ENCODE measurements at regions not wholly inside any gene's neighbourhood (a gene's known extent, or its start where the extent isn't known, plus 50 kb on each side); places are given as distances from the start of the nearest gene placed in this dataset.

GRCh38 chr21:28429161-28429560 is 563.5 kb downstream of the LTN1 start:
- Mint-ChIP-seq H3K27ac (peak overlapping the region; percentile 86), H3K9me3 (peaks cover 3% of the 10 kb centered on the region), H3K27me3 (ENCODE audit: low read depth) (no peaks in the 10 kb centered on the region), H3K4me3 (no peak overlapping the region), H3K4me1 (peaks cover 38% of the 10 kb centered on the region), H3K36me3 (no peaks in the 10 kb centered on the region)
- no peak for TF ChIP-seq CTCF (IDR thresholded peaks at IDR 0.05; ENCODE audit: unreplicated experiment)
- no peak for DNase-seq (ENCODE audit: low spot score in 2 of 2, unreplicated experiment in 2 of 2)

GRCh38 chr21:28427394-28428022 is 565.2 kb downstream of the LTN1 start:
- Mint-ChIP-seq H3K27me3 (ENCODE audit: low read depth) (no peaks in the 10 kb centered on the region), H3K9me3 (peaks cover 3% of the 10 kb centered on the region)

GRCh38 chr21:28426545-28426944 is 566.1 kb downstream of the LTN1 start:
- Mint-ChIP-seq H3K27ac (peak overlapping the region; percentile 84), H3K9me3 (peaks cover 3% of the 10 kb centered on the region), H3K36me3 (no peaks in the 10 kb centered on the region), H3K27me3 (ENCODE audit: low read depth) (no peaks in the 10 kb centered on the region), H3K4me1 (peaks cover 46% of the 10 kb centered on the region), H3K4me3 (no peak overlapping the region)
- no peak for TF ChIP-seq CTCF (IDR thresholded peaks at IDR 0.05; ENCODE audit: unreplicated experiment)
- no peak for DNase-seq (ENCODE audit: low spot score in 2 of 2, unreplicated experiment in 2 of 2)

More at GRCh38 chr21:28427394-28428022, 565.2 kb downstream of the LTN1 start:
- no peak for DNase-seq (ENCODE audit: low spot score in 2 of 2, unreplicated experiment in 2 of 2)
- peaks cover 46% of the 10 kb centered on the region for H3K4me1 Mint-ChIP-seq
- H3K27ac Mint-ChIP-seq = peak overlapping the region; percentile 86
- H3K4me3 Mint-ChIP-seq = peak overlapping the region; percentile 3
- H3K36me3 Mint-ChIP-seq = no peaks in the 10 kb centered on the region
- no peak for TF ChIP-seq CTCF (IDR thresholded peaks at IDR 0.05; ENCODE audit: unreplicated experiment)

- H3K27me3 Mint-ChIP-seq (ENCODE audit: low read depth) = no peaks in the 10 kb centered on the region
- no peaks in the 10 kb centered on the region for H3K9me3 Mint-ChIP-seq
- DNase-seq (ENCODE audit: low spot score in 2 of 2, unreplicated experiment in 2 of 2) = no peak
- no peak overlapping the region for H3K4me3 Mint-ChIP-seq
- H3K4me1 Mint-ChIP-seq = peaks cover 44% of the 10 kb centered on the region
- TF ChIP-seq CTCF (IDR thresholded peaks at IDR 0.05; ENCODE audit: unreplicated experiment) = no peak
- H3K27ac Mint-ChIP-seq = peak overlapping the region; percentile 88
- H3K36me3 Mint-ChIP-seq = no peaks in the 10 kb centered on the region
These were observed 569.0 kb downstream of the LTN1 start for GRCh38 chr21:28423521-28424190.

DNA sequence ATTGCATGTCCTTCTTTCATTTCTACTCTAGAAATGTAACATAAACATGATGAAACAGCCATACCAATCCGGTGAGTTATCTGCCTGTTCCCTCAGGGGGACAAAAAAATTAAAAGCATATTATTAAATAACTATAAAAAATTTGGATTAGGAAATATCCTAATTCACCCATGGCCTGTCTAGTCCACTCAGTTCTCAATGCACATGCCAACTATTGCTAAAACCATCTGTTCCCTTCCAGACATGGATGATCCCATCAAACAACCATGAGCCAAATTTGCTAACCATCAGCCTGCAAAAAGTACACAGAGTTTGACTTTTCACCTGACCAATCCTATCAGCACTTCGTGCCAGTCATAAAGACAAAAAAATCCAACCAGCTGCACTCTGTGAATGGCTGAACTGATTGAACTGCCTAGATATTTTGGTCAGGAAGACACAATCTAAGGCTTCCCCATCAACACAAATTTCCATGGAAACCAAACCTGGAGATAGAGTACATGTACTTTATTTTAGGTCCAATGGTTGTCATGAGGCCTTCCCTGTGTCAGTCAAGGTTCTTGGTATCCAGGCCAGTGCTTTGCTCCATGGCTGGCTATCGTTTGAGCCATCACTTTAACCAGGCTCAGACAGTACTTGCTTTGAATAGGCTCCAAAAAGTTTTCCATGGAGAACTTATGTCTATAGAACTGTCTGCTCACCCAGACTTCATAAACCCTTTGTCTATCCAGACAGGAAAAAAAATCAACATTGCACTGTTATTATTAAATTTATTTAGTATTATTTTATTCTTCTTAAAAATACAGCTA is 570.8 kb downstream of the LTN1 start:
- DNase-seq (ENCODE audit: low spot score in 2 of 2, unreplicated experiment in 2 of 2) = no peak
- Mint-ChIP-seq H3K27ac (no peak overlapping the region), H3K4me3 (no peak overlapping the region), H3K36me3 (no peaks in the 10 kb centered on the region), H3K4me1 (peaks cover 26% of the 10 kb centered on the region), H3K27me3 (ENCODE audit: low read depth) (no peaks in the 10 kb centered on the region), H3K9me3 (no peaks in the 10 kb centered on the region)
- TF ChIP-seq CTCF (IDR thresholded peaks at IDR 0.05; ENCODE audit: unreplicated experiment) = no peak

All from mesothelial cell of epicardium (in vitro differentiated cells).